Erythroblast (primary cell): ENCODE measurements at regions not wholly inside any gene's neighbourhood (a gene's known extent, or its start where the extent isn't known, plus 50 kb on each side); places are given as distances from the start of the nearest gene placed in this dataset.
"Not testable (repeated sequence)": the region's sequence is repeated elsewhere in the genome, so short reads cannot be mapped to it uniquely, and the experiment has no call there.

ENCODE experiments used
- DNase-seq, 2 experiments: peaks; one replicate each; lab custom pipeline; 2025; lab: John Stamatoyannopoulos, UW
- GATA1 ChIP-seq: IDR thresholded peaks from 2 replicates; pipeline ENCODE4 v1.6.1; 2011; ENCODE audit warnings: low read depth, mild to moderate bottlenecking, control low read depth, low read length, moderate library complexity
- POLR2A ChIP-seq: IDR thresholded peaks from 2 replicates; pipeline ENCODE4 v1.6.1; 2011; ENCODE audit warnings: mild to moderate bottlenecking, low read length

DNA sequence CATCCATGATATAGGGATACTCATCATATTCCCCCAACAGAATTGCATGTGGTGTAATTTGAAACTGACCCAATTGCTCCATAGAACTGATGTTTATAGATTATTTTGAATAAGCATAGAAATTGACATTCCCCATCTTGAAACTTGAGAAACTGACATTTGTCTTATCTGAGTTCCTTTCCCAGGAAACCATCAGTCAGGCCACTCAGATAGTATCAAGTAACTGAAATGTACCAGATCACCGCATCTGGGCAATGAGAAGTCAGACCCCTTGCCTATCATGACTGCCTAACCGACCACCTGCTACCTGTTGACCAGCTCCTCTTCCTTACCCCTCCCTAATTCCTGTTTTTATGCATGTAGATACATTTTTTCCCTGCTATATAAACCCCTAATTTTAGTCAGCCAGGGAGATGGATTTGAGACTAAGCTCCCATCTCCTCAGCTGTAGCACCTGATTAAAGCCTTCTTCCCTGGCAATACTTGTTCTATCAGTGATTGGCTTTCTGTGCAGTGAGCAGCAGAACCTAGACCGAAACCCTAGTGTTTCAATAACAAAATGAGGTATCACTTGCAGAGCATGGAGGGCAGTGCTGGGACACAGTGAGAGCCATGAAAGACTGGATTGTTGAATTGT lies 274.5 kb downstream of the LPIN1 start:
- DNase-seq, result no peak
- no peak for TF ChIP-seq GATA1
- no peak for TF ChIP-seq POLR2A

DNA sequence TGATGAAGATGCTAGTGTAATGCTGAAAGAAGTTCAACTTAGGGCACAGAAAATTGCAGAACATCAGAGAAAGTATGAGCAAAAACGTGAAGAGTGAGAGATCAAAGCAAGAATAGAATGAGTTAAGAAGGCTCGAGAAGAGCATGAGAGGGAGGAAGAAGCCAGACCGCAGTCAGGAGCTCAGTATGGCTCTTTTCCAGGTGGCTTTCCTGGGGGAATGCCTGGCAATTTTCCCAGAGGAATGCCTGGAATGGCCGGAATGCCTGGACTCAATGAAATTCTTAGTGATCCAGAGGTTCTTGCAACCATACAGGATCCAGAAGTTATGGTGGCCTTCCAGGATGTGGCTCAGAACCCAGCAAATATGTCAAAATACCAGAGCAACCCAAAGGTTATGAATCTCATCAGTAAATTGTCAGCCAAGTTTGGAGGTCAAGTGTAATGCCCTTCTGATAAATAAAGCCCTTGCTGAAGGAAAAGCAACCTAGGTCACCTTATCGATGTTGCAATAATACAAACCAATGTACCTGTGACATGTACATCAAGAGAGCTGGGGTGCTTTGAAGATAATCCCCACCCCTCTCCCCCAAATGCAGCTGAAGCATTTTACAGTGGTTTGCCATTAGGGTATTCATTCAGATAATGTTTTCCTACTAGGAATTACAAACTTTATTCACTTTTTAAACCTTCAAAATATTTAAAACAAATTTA lies 277.9 kb downstream of the LPIN1 start:
- not testable (repeated sequence) for DNase-seq

GRCh38 chr2:12027136-12027535 lies 280.7 kb downstream of the LPIN1 start:
- TF ChIP-seq GATA1, result no peak
- no peak for TF ChIP-seq POLR2A
- no peak for DNase-seq

- peak in 1 of 2 experiments; percentile 17 for DNase-seq
- no peak for TF ChIP-seq GATA1
- TF ChIP-seq POLR2A, result no peak
Measured at GRCh38 chr2:12031866-12032265, 285.4 kb downstream of the LPIN1 start.

- peak in 1 of 2 experiments; percentile 13 for DNase-seq
- TF ChIP-seq GATA1, result no peak
- TF ChIP-seq POLR2A, result no peak
Measured at GRCh38 chr2:12032398-12032797, 286.0 kb downstream of the LPIN1 start.

DNA sequence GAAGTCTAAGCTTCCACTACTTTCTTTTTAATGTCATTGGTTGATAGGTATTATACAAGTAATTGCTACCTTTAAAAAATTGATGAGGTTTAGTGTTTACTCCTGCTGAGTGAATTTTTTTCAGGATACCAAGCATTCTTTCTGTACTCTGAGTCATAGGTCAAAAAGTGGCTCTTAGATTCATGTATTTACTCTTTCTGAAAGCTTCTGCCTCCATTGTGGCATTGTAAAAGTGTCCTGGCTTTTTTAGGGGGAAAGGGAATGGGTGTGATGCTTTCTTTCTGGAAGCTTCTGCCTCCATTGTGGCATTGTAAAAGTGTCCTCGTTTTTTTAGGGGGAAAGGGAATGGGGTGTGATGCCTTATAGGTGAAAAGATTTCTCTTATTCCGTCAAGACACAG lies 286.5 kb downstream of the LPIN1 start:
- TF ChIP-seq POLR2A (no peak), GATA1 (no peak)
- DNase-seq, result no peak

DNA sequence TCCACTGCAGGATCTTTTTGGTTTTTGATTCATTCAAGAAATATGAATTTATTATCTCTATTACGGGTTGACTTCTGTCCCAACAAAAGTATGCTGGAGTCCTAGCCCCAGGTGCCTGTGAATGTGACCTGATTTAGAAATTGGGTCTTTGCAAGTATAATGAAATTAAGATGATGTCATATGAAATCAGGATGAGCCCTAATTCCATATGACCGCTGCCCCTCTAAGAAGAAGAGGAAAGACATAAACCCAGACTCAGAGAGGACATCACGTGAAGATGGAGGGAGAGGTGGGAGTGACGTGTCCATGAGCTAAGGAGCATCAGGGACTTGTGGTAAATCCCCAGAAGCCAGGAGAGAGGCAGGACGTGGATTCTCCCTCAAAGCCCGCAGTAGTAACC lies 287.1 kb downstream of the LPIN1 start:
- no peak for DNase-seq
- TF ChIP-seq POLR2A (no peak), GATA1 (no peak)

GRCh38 chr2:12034382-12034781 lies 287.9 kb downstream of the LPIN1 start:
- DNase-seq, result no peak
- TF ChIP-seq POLR2A (no peak), GATA1 (no peak)

- TF ChIP-seq POLR2A (no peak), GATA1 (no peak)
- DNase-seq, result no peak
Measured at GRCh38 chr2:12035029-12035720, 288.7 kb downstream of the LPIN1 start.

DNA sequence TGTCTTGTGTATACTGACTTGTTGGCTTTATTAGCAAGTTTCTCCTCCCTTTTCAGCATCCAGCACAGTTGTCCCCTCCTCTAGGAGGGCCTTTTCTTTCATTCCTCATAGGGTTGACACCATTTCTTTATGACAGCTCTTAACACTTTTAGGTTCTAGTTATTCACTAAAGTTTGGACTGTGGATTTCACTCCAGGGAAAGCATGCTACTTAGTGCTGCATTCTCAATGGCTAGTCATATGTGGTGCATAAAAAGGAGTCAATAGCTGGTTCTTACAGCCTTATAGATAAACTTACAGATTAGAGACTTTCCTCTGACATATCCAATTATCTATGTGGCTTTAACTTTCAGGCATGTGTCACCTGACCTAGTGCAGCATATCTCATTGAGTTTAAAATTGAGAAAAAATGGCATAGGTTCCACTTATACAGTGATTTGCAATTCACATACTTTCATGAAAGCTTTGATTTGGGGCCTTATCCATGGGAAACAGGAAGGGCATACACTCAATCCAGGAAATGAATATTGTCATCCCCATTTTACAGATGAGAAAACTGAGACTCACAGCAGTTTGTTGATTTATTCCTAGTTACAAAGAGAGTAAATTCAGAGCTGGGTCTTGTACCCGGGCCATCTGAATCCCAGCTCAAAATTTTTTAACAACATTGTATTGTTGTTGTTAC lies 289.7 kb downstream of the LPIN1 start:
- TF ChIP-seq GATA1 (no peak), POLR2A (no peak)
- DNase-seq, result no peak

DNA sequence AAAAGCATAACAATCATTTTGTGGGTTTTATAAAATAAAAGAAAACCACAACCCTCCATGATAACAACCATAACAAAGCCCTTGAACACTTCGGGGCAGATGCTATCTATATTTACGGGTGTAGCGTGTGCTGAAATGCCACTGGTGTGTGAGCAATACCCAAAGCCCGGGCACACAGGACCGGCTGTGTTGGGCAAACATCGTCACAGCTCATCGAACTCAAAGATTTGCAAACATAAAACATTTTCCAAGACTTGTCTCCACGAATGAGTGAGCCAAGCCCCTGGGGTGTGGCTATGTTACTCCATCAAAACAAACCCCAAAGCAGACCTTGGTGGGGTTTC lies 290.2 kb downstream of the LPIN1 start:
- DNase-seq, result no peak

DNA sequence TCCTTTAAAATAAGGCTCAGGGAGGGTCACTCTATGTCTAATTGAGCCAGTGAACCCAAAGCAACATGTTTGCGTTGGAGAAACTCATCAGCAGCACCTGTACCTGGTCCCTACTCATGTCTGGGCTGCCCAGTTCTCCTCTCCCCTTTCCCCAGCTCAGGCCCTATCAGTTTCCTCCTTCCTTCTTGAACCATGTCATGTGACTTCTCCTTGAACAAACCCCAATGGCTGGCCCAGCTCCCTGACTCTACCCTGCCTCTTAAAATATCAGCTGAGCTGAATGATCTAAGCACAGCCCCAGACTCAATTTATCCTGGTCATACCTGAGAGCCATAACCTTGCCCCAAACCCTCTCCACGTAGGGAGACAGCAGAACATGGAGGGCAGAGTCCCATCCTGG lies 290.9 kb downstream of the LPIN1 start:
- DNase-seq, result no peak
- TF ChIP-seq POLR2A (no peak), GATA1 (no peak)

More for the DNA sequence above, 290.2 kb downstream of the LPIN1 start:
- no peak for TF ChIP-seq POLR2A
- no peak for TF ChIP-seq GATA1

DNA sequence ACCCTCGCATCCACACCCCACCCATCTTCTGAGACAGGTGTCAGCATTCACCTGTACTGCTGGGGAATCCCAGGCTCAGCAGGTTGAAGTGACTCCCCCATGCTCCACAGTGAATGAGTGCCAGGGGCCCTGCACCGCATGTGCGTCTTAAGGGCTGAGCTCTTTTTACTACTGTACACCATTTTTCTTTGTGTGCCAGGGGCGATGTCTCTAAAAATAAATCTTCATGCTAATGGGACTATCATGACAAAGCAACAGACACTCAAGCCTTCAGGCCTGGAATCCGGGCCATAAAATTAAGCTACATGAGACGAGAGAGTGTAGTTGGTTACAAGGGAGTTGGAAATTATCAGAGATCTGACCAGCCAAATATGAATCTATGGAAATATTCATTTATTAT lies 294.8 kb downstream of the LPIN1 start:
- no peak for TF ChIP-seq POLR2A
- no peak for TF ChIP-seq GATA1
- DNase-seq, result no peak

DNA sequence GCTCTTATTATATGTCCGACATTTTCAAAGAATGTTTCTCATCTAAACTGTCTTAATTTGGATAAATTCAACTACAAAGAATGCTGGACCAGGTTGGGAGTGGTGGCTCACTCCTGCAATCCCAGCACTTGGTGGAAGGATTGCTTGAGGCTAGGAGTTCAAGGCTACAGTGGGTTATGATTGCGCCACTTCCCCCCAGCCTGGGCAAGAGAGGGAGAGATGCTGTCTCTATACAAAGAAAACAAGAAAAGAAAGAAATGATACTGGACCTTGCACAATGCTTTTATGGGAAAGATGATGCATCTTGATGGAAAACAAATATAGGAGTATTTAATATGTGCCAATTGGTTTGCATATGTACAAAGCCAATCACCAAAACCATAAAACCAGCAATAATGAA lies 296.7 kb downstream of the LPIN1 start:
- TF ChIP-seq POLR2A (no peak), GATA1 (no peak)

More for the DNA sequence above, 296.7 kb downstream of the LPIN1 start:
- DNase-seq, result no peak
